GM21576 (cell line): ENCODE measurements at regions not wholly inside any gene's neighbourhood (a gene's known extent, or its start where the extent isn't known, plus 50 kb on each side); places are given as distances from the start of the nearest gene placed in this dataset.
A peak's percentile ranks its signal among the peaks of the same experiment; 100 is the strongest.
"Not testable (repeated sequence)": the region's sequence is repeated elsewhere in the genome, so short reads cannot be mapped to it uniquely, and the experiment has no call there.

Experiments used
- ATAC-seq: cut with Tn5 transposase; IDR thresholded peaks from one replicate; pipeline ENCODE4 v1.9.1; 2021; ENCODE audit warnings: mild to moderate bottlenecking, moderate library complexity; ENCODE audit not compliant: unreplicated experiment

DNA sequence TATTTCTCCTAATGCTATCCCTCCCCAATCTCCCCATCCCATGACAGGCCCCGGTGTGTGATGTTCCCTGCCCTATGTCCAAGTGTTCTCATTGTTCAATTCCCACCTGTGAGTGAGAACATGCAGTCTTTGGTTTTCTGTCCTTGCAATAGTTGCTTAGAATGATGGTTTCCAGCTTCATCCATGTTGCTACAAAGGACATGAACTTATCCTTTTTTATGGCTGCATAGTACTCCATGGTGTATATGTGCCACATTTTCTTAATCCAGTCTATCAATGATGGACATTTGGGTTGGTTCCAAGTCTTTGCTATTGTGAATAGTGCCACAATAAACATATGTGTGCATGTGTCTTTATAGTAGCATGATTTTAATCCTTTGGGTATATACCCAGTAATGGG is 51.3 kb upstream of the RIOK2 start:
- ATAC-seq: not testable (repeated sequence)

GRCh38 chr5:97242341-97242740 is 59.3 kb upstream of the RIOK2 start:
- ATAC-seq: no peak

DNA sequence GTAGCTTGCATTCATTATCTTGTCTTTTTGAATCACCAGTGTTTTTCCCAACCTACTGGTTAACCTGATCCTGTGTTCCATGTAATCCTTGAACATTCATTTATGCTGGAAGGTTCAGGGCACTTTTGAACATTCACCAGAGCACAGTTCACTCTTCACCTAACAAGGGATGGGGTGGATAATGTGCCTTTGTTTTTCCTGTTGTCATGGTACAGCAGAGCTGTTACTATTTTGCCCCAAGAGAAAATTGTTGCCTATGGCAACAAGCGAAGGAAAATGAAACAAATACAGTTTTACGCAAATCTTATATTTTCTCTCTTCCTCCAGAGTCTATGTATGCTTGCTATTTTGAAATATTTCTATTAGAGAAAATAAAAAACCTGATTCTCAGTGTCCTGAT is 60.3 kb upstream of the RIOK2 start:
- no peak for ATAC-seq

DNA sequence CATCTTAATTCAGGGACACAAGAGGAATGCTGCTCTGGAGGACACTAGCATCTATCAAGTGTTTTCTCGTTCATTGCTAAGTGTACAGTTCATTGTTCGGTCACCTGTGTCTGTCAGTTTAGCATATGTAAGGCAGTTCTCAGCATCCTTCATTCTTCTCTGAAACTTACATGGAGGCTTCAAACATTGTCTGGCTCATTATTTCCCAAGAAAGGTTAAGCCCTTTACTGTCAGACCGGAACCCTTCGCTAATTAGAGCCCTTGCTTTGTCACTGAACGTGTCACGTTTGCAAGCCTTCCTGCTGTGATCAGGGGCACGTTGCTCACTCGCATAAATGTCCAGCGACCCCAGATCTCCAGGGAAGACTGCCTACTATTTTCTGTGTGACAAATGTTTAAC is 62.3 kb upstream of the RIOK2 start:
- ATAC-seq: no peak

GRCh38 chr5:97250113-97250512 is 67.1 kb upstream of the RIOK2 start:
- ATAC-seq: no peak

DNA sequence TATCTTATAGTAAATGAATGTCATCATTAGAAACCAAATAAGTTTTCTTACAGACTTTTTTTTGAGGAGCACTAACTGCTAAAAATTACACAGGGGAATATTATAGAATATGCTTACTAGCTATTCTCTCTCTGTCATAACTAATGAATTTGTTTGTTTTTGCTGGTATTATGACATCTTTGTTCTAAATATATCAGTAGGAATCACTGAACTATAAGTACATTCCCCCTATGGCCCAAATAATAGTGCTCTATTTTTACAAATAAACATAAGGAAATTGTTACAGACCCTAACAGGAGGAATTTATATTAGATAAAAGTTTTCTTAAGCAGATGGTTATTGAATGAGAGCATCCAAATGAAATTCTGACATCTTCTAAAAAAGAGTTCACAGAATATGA is 83.0 kb upstream of the RIOK2 start:
- ATAC-seq: no peak

DNA sequence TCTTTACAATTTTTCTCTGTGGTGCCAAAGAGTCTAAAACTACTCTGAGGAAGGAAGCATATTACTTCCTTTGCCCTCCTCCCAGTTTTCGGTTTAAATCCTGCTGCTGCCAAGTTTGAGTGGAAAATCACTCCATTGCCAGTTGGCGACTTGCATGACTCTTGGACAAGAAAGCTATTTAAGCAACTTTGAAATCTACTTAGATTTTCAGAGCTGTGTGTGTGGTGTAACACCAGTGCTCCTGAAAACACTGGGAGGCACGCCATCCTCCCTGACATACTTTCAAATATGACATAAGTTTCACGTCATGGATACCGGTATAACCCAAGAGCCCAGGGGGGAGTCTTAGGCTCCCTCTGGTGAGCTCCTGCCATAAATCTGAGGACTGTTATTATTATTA is 83.5 kb upstream of the RIOK2 start:
- ATAC-seq: no peak

DNA sequence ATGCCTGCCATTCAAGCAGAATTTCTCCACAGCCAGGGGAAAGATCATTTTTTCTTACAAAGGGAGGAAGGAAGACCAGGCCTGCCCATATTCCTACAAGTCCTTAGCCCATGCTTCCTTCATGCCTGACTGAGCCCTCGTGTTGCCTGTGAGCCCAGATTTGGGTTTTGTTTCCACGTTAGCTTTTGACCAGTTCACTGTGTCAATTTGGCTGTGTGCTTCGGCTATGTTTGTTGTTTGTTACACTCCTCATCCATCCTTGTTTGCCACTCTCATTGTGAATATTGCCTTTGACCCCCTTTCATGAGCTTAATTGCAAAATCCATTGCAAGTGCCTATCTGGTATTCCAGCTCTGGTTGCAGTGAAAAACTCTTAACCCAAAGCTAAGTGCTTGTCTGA is 84.7 kb upstream of the RIOK2 start:
- no peak for ATAC-seq

DNA sequence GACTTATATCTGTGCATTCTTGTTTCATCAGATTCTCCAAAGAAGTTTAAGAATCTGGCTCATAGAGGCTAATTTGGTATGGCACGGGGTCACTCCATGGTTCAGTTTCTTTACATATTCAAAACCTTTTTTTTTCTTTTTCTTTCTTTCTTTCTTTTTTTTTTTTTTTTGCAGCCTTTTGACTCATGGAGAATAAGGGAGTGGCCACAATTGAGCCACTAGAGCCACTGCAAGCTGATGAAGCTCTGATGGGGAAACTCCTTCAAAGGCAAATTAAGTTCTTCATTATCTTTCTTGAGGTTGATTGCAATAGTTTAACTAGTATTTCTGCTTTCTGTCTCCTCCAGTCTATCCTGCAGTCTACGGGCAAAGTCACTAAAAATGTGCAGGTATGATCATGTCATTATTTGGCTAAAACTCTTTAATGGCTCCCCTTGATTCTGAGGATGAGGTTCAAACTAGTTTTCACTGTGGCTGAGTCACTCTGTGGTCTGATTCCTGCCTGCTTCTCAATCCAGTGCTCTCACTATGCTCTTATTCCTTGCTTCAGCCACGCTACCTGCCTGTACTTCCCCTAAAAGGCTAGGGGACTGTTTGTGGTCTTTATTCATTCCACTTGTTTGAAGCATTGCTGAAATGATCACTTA is 93.5 kb upstream of the RIOK2 start:
- no peak for ATAC-seq

DNA sequence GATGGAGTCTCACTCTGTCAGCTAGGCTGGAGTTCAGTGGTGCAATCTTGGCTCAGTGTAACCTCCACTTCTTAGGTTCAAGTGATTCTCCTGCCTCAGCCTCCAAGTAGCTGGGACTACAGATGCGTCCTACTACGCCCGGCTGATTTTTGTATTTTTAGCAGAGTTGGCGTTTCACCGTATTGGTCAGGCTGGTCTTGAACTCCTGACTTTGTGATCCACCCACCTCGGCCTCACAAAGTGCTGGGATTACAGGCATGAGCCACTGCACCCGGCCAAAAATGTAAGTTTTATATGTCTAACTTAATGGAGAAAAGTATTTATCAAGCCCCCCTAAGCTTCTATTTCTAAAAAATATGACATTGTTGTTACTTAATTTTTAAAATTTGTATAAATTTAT is 98.2 kb upstream of the RIOK2 start:
- no peak for ATAC-seq

- peak; percentile 94 for ATAC-seq
Measured at GRCh38 chr5:97297063-97297703, 114.1 kb upstream of the RIOK2 start.

GRCh38 chr5:97297704-97298091 is 114.7 kb upstream of the RIOK2 start:
- no peak for ATAC-seq

GRCh38 chr5:97301181-97301580 is 118.1 kb upstream of the RIOK2 start:
- ATAC-seq: not testable (repeated sequence)

- ATAC-seq: no peak
Measured at GRCh38 chr5:97338729-97339128, 155.7 kb upstream of the RIOK2 start.

DNA sequence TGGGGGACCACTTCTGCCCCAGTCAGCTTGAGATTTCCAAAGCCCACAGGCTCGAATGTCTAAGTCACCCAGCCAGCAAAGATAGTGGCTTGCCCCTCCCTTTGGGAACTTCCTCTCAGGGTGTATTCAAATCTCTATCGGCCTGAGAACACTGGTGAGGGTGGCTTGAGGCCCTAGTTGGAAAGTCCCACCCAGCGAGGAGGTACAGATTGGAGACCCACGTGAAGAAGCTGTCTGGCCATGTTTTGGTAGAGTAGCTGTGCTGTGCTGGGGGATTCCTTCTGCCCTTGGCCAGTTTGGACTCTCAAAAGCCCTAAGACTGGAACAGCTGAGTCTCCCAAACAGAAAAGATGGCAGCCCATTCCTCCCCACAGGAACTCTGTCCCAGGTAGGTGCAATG is 172.7 kb upstream of the RIOK2 start:
- peak; percentile 94 for ATAC-seq

- no peak for ATAC-seq
Measured at GRCh38 chr5:97363577-97363976, 180.5 kb upstream of the RIOK2 start.

- no peak for ATAC-seq
Measured at GRCh38 chr5:97364731-97365130, 181.7 kb upstream of the RIOK2 start.

DNA sequence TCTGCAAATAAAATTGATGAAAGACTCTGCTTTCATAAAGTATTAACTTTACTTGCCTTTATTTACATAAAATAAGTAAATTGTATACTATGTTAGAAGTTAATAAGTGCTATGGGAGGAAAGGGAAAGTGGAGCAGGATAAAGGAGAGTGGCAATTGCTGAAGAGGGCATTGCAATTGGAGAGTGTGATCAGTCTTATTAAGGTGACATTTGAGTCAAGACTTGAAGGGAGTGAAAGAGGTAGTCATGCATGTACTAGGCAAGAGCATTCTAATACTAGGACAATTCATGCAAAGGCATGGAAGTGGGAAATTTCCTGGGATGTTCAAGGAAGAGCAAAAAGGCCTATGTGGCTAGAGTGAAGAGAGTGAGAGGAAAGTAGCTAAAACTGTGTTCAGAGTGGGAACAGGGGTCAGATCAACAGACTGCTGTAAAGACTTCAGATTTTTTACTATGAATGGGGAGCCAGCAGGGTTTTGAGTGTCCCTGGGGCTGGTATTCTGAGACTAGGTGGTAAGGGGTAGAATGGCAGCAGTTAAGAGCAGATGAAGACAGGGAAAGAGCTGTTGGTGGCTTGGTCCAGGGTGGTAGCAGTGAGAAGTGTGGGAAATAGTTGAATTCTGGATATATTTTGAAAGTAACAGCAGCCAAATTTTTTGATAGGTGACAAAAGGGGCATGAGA is 182.3 kb upstream of the RIOK2 start:
- ATAC-seq: no peak

DNA sequence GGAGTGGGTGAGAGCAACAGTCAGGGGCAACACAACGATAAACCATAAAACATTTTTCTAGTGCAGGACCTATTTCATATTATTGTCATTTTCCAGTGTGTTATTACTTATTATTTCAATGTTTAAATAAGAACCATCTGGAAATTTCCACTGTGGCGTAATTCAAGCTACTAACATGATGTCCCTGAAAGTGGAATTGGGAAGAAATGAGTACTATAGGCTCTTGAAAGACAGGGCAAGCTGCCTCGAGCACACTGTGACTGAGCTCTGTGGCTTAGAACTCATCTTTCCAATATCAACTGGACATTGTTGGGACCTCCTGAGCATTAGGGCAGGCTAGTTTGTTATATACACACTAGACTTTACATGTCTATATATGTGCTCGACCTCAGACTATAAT is 182.9 kb upstream of the RIOK2 start:
- no peak for ATAC-seq

DNA sequence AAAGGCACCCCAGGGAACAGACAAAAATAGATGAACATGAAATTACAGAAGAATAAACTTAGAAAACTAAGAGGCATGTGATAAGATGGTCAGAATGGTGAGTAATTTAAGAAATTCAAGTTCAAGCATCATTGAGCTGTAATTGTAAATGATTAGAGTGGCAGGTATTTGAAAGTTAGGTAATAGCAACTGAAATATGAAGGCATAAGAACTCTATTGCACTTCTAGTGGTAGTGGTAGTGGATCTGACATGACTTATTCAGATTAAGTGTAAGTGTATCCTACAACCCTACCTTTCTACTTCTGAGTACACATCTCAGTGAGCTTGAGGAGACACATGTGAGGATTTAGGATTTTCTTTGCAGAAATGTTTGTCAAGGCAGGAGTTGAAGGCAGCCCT is 192.9 kb upstream of the RIOK2 start:
- no peak for ATAC-seq

DNA sequence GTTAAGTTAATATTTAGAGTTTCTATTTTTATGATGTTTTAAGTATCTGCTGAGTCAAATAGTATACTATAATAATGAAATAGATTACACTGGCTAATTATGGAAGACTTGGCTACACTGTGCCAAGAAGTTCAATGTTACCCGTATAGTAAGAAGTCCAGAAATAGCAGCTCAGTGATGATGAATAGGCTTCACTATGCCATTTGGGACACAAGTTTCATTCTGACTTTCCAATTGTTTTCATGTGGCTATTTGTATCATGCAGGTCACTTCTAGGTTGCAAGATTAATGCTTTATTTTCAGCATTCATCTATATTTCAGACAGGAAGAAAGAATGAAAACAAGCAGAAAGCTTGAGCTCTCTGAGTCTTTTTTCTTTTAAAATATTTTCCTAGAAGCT is 194.5 kb upstream of the RIOK2 start:
- ATAC-seq: no peak

DNA sequence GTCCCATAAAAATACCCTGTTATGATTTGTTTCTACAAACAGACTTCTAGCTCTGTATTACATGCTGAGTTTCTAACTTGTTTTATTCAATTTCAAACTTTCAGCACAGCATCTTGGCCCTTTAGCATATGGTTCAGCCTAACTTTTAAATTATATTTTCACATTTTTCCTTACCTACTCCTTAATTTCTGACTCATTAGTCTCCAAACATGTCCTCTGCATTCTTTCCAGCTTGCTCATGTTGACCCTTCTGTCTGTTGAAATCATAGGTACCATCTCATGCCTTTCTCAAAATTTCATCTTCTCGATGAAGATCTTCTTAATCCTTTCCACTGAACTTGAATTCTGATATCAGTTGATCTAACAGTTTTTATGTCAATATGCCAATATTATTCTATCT is 200.9 kb upstream of the RIOK2 start:
- ATAC-seq: no peak
